K562 (cell line): ENCODE measurements at regions not wholly inside any gene's neighbourhood (a gene's known extent, or its start where the extent isn't known, plus 50 kb on each side); places are given as distances from the start of the nearest gene placed in this dataset.

ENCODE experiments used
- ATAC-seq: fragments of 200-7000 bp; cut with Tn5 transposase; 3 replicates; pipeline ENCODE4 v1.9.1; 2020; ENCODE audit warnings: moderate library complexity
- BruUV-seq: library from RNA; stranded (reverse); fragments of 400-500 nt; replicated peaks from 2 replicates; lab custom pipeline; 2021; lab: Mats Ljungman, UMichigan
- CTCF ChIA-PET: fragments of 300-600 bp; formaldehyde crosslinking; extraction: SDS; loops from one replicate; lab custom pipeline; 2021; ENCODE audit warnings: low intra/inter-chr PET ratio; lab: Yijun Ruan, JAX
- POLR2A ChIA-PET: fragments of 300-600, 350-650 bp; sonication (Branson Sonifier 250); formaldehyde crosslinking; extraction: SDS; loops from one replicate; lab custom pipeline; 2021; ENCODE audit warnings: antibody characterized with exemption, inconsistent platforms; lab: Yijun Ruan, JAX
- DNase-seq, 4 experiments: peaks; one replicate each; pipeline versions ENCODE4 v3.0.0 to v3.0.0-alpha.2; 2011 to 2018; ENCODE audit warnings: low spot score in 3 of 4, mixed read lengths in 3 of 4; ENCODE audit errors: extremely low read depth in 1 of 4
- FAIRE-seq: peaks from 2 replicates; lab custom pipeline; 2011; peaks lifted over from hg19 to GRCh38; lab: Jason Lieb, UNC
- H2AFZ ChIP-seq: 2 replicates; pipeline ENCODE4 v1.6.0; 2011; ENCODE audit warnings: low read depth, low read length, control low read depth, inconsistent platforms
- H3K27ac ChIP-seq: fragments of 200-600 bp; 3 replicates; pipeline ENCODE4 v1.8.0; 2011; ENCODE audit warnings: low read depth, mild to moderate bottlenecking, control low read depth, inconsistent platforms, low read length, moderate library complexity, mixed read lengths; ENCODE audit errors: extremely low read depth
- H3K27me3 ChIP-seq, 2 experiments: fragments of 300-600 bp in 1 of 2; 2 replicates in 1 of 2; 3 replicates in 1 of 2; pipeline versions ENCODE4 v1.6.0 to v1.8.0; 2011; ENCODE audit warnings: inconsistent platforms in 2 of 2, low read length in 2 of 2, mild to moderate bottlenecking in 1 of 2, mixed read lengths in 1 of 2, moderate library complexity in 1 of 2; ENCODE audit not compliant: control insufficient read depth in 2 of 2, insufficient read depth in 2 of 2
- H3K36me3 ChIP-seq: fragments of 300-600 bp; 3 replicates; pipeline ENCODE4 v1.8.0; 2011; ENCODE audit warnings: mild to moderate bottlenecking, low read length, inconsistent platforms; ENCODE audit not compliant: control insufficient read depth, insufficient read depth
- H3K4me1 ChIP-seq, 2 experiments: fragments of 200-600 bp in 1 of 2; replicated peaks in 1 of 2; 2 replicates in 1 of 2; 3 replicates in 1 of 2; pipeline versions ENCODE4 v1.5.1 to v1.8.0; 2011; ENCODE audit warnings: inconsistent platforms in 2 of 2, low read length in 2 of 2, mild to moderate bottlenecking in 1 of 2, mixed read lengths in 1 of 2, moderate library complexity in 1 of 2; ENCODE audit not compliant: control insufficient read depth in 2 of 2, insufficient read depth in 2 of 2
- H3K4me2 ChIP-seq: 2 replicates; pipeline ENCODE4 v1.6.1; 2011; ENCODE audit warnings: low read length, control low read depth, inconsistent platforms, mixed read lengths; ENCODE audit not compliant: insufficient read depth
- H3K4me3 ChIP-seq: fragments of 200-600 bp; sonication (generic), shearing (Covaris generic); 2 replicates; pipeline ENCODE4 v1.5.1; 2016; ENCODE audit warnings: control low read depth, inconsistent platforms
- H3K79me2 ChIP-seq: fragments of 200-600 bp; 3 replicates; pipeline ENCODE4 v1.8.0; 2011; ENCODE audit warnings: low read length, inconsistent platforms; ENCODE audit not compliant: control insufficient read depth, insufficient read depth
- H3K9ac ChIP-seq, 2 experiments: 2 replicates each; pipeline versions ENCODE4 v1.6.0 to v1.6.1; 2011; ENCODE audit warnings: low read depth in 2 of 2, low read length in 2 of 2, control low read depth in 1 of 2, inconsistent platforms in 1 of 2, mild to moderate bottlenecking in 1 of 2, mixed read lengths in 1 of 2; ENCODE audit not compliant: insufficient read depth in 1 of 2
- H3K9me1 ChIP-seq: one replicate; pipeline ENCODE4 v1.6.0; 2011; ENCODE audit warnings: inconsistent platforms, mild to moderate bottlenecking, low read length, moderate library complexity; ENCODE audit not compliant: control insufficient read depth, insufficient read depth
- H3K9me3 ChIP-seq: replicated peaks from 2 replicates; pipeline ENCODE4 v1.5.1; 2011; ENCODE audit warnings: low read depth, low read length, inconsistent platforms; ENCODE audit not compliant: control insufficient read depth, insufficient read depth
- H4K20me1 ChIP-seq: replicated peaks from 2 replicates; pipeline ENCODE4 v1.6.1; 2011; ENCODE audit warnings: low read length, inconsistent platforms, mixed read lengths; ENCODE audit not compliant: control insufficient read depth, insufficient read depth
- GATAD2A ChIP-seq: fragments of 450-650 bp; IDR thresholded peaks from 2 replicates; pipeline ENCODE4 v1.6.1; 2017
- ZKSCAN1 ChIP-seq: fragments of 150-350 bp; IDR thresholded peaks from 2 replicates; pipeline ENCODE4 v1.6.1; 2016; ENCODE audit warnings: low read depth, low read length
- ZNF445 ChIP-seq: fragments of 250-450 bp; sonication (Bioruptor Pico); IDR thresholded peaks from 2 replicates; pipeline ENCODE4 v1.4.0; 2020; ENCODE audit warnings: low read depth, mild to moderate bottlenecking, moderate library complexity
- WGBS: fragments of 100-300 bp; shearing (Covaris generic); methylation state at CpG from one replicate; pipeline ENCODE4 v1.1.6; 2016; ENCODE audit warnings: low coverage, mixed read lengths; ENCODE audit not compliant: insufficient coverage; ENCODE audit errors: missing lambda C conversion rate; 5-methylcytosine and 5-hydroxymethylcytosine counted together
- in situ Hi-C: fragments of 300-500 bp; cut with MboI; formaldehyde crosslinking; loops from 4 replicates; pipeline ENCODE4 v1.15.0; 2018; ENCODE audit warnings: inconsistent platforms, mixed read lengths
- intact Hi-C: fragments of 100-400 bp; cut with micrococcal nuclease; formaldehyde crosslinking; loops from 2 replicates; pipeline ENCODE4 v1.14.2; 2022
- TF ChIP-seq, protein P1 (sequence below): sonication (generic); formaldehyde crosslinking; IDR thresholded peaks from 2 replicates; pipeline ENCODE4 v1.5.0; 2020; ENCODE audit warnings: missing genetic modification reagents
- TF ChIP-seq, protein P2 (sequence below), 3 experiments: IDR thresholded peaks in 2 of 3; conservative IDR thresholded peaks in 1 of 3; 2 replicates each; pipeline ENCODE4 v1.5.1; 2011 to 2012; ENCODE audit warnings: low read length in 3 of 3, mild to moderate bottlenecking in 3 of 3, control low read depth in 2 of 3, improper control_type of control experiment in 1 of 3, inconsistent platforms in 1 of 3, low read depth in 1 of 3, mixed read lengths in 1 of 3, moderate library complexity in 1 of 3; ENCODE audit not compliant: insufficient read depth in 2 of 3

DNA sequence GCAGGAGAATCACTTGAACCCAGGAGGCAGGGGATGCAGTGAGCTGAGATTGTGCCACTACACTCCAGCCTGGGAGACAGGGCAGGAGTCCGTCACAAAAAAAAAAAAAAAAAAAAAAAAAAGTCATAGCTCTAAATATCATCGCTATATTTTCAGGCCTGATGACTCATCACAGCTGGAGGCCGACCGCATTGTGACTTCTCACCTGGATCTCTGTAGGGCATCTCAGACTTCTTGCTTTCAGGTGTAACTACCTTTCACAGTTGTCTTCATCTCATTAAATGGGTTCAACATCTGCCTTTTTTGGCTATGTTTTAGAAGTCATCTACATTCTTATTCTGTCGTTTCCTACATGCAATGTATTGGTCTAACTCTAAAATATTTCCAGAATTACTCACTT lies 353.1 kb upstream of the MON1B start:
- H2AFZ ChIP-seq, result no peak overlapping the region
- FAIRE-seq (no peak), DNase-seq (no peak), ATAC-seq (no peak)
- no peaks in the 10 kb centered on the region for H3K27me3 ChIP-seq
- H3K9me1 ChIP-seq, result no peaks in the 10 kb centered on the region
- CTCF ChIA-PET, result no interaction called here
- no peak overlapping the region for H3K4me3 ChIP-seq
- in situ Hi-C loops, result no loop called here
- POLR2A ChIA-PET, result no interaction called here
- H3K27ac ChIP-seq, result no peak overlapping the region
- intact Hi-C loops, result no loop called here
- no peaks in the 10 kb centered on the region for H3K9me3 ChIP-seq
- TF ChIP-seq, protein P1, sequence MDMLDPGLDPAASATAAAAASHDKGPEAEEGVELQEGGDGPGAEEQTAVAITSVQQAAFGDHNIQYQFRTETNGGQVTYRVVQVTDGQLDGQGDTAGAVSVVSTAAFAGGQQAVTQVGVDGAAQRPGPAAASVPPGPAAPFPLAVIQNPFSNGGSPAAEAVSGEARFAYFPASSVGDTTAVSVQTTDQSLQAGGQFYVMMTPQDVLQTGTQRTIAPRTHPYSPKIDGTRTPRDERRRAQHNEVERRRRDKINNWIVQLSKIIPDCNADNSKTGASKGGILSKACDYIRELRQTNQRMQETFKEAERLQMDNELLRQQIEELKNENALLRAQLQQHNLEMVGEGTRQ, result no peak
- TF ChIP-seq ZKSCAN1 (no peak), GATAD2A (no peak)
- no peak overlapping the region for H3K4me2 ChIP-seq
- 0% methylated on average over 1 of the region's 5 CpGs for WGBS
- H3K4me1 ChIP-seq, result no peaks in the 10 kb centered on the region
- BruUV-seq, result no TSS peak
- H4K20me1 ChIP-seq, result no peaks in the 10 kb centered on the region
- no peak overlapping the region for H3K9ac ChIP-seq
- H3K36me3 ChIP-seq, result no peaks in the 10 kb centered on the region
- H3K79me2 ChIP-seq, result no peaks in the 10 kb centered on the region

DNA sequence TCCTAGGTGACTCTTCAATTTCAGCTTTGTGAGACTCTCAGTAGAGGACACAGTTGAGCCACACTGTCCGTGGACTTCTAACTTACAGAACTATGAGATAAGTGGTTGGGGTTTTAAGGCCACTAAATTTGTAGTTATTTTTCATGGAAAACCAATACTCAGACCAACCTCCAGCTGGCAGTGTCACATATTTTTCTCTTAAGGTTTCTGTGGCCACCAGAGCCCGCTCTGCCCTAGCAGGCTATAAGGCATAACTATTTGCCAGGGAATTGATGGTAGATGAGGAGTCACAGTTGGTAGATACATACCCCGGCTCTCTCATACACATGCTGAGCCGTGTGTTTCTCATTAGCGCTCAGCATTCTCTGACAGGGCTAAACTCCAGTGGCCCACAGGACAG lies 336.8 kb upstream of the MON1B start:
- no peaks in the 10 kb centered on the region for H3K36me3 ChIP-seq
- H4K20me1 ChIP-seq, result no peaks in the 10 kb centered on the region
- in situ Hi-C loops (no loop called here), intact Hi-C loops (no loop called here)
- no peak overlapping the region for H3K9ac ChIP-seq
- no peak for FAIRE-seq
- no peaks in the 10 kb centered on the region for H3K9me1 ChIP-seq
- H3K79me2 ChIP-seq, result no peaks in the 10 kb centered on the region
- ChIA-PET POLR2A (no interaction called here), CTCF (no interaction called here)
- H3K4me2 ChIP-seq, result no peak overlapping the region
- no peak for ATAC-seq
- no peaks in the 10 kb centered on the region for H3K27me3 ChIP-seq
- DNase-seq, result no peak
- H3K27ac ChIP-seq, result no peak overlapping the region
- H3K9me3 ChIP-seq, result no peaks in the 10 kb centered on the region
- no peak overlapping the region for H2AFZ ChIP-seq
- WGBS, result 0% methylated on average over 5 of the region's 5 CpGs
- H3K4me3 ChIP-seq, result no peak overlapping the region
- TF ChIP-seq, protein P2, sequence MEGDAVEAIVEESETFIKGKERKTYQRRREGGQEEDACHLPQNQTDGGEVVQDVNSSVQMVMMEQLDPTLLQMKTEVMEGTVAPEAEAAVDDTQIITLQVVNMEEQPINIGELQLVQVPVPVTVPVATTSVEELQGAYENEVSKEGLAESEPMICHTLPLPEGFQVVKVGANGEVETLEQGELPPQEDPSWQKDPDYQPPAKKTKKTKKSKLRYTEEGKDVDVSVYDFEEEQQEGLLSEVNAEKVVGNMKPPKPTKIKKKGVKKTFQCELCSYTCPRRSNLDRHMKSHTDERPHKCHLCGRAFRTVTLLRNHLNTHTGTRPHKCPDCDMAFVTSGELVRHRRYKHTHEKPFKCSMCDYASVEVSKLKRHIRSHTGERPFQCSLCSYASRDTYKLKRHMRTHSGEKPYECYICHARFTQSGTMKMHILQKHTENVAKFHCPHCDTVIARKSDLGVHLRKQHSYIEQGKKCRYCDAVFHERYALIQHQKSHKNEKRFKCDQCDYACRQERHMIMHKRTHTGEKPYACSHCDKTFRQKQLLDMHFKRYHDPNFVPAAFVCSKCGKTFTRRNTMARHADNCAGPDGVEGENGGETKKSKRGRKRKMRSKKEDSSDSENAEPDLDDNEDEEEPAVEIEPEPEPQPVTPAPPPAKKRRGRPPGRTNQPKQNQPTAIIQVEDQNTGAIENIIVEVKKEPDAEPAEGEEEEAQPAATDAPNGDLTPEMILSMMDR (IDR thresholded peaks at IDR 0.05 in 2 of 3, conservative IDR thresholded peaks at IDR 0.05 in 1 of 3; ENCODE audit: insufficient read depth in 2 of 3, low read depth in 1 of 3, low read length in 3 of 3), result peak in 2 of 3 experiments; percentile 29 to 69; a peak in 4 of 6 replicates
- no peak for TF ChIP-seq ZNF445 (CRISPR knock-in tag)
- BruUV-seq, result no TSS peak
- H3K4me1 ChIP-seq, result no peaks in the 10 kb centered on the region
